DOHH2 (cell line): ENCODE measurements at regions not wholly inside any gene's neighbourhood (a gene's known extent, or its start where the extent isn't known, plus 50 kb on each side); places are given as distances from the start of the nearest gene placed in this dataset.

Experiments used
- H3F3A ChIP-seq: fragments of 200-600 bp; sonication (generic), shearing (Covaris generic); 2 replicates; pipeline ENCODE4 v1.6.0; 2016; ENCODE audit warnings: antibody characterized with exemption, mild to moderate bottlenecking; ENCODE audit not compliant: control insufficient read depth, insufficient read depth
- H3K27ac ChIP-seq: fragments of 200-600 bp; sonication (generic); 2 replicates; pipeline ENCODE4 v1.5.1; 2014; ENCODE audit warnings: low read depth, mild to moderate bottlenecking, low read length, moderate library complexity
- H3K27me3 ChIP-seq: fragments of 200-600 bp; sonication (generic); 2 replicates; pipeline ENCODE4 v1.6.1; 2014; ENCODE audit warnings: mild to moderate bottlenecking, low read length, mixed read lengths; ENCODE audit not compliant: control insufficient read depth
- H3K36me3 ChIP-seq: fragments of 200-600 bp; sonication (generic); 2 replicates; pipeline ENCODE4 v1.6.1; 2014; ENCODE audit warnings: mild to moderate bottlenecking, low read length, moderate library complexity, mixed read lengths; ENCODE audit not compliant: control insufficient read depth
- H3K4me1 ChIP-seq: fragments of 200-600 bp; sonication (generic); 2 replicates; pipeline ENCODE4 v1.6.1; 2014; ENCODE audit warnings: mild to moderate bottlenecking, low read length, mixed read lengths; ENCODE audit not compliant: control insufficient read depth
- H3K4me2 ChIP-seq: fragments of 200-600 bp; sonication (generic); 2 replicates; pipeline ENCODE4 v1.6.0; 2014; ENCODE audit warnings: mild to moderate bottlenecking, low read length, moderate library complexity
- H3K4me3 ChIP-seq: fragments of 200-600 bp; sonication (generic); 2 replicates; pipeline ENCODE4 v1.5.1; 2014; ENCODE audit warnings: mild to moderate bottlenecking, low read length, mixed read lengths
- H3K79me2 ChIP-seq: fragments of 200-600 bp; sonication (generic); 2 replicates; pipeline ENCODE4 v1.6.1; 2014; ENCODE audit warnings: mild to moderate bottlenecking, low read length, mixed read lengths; ENCODE audit not compliant: control insufficient read depth
- H3K9me2 ChIP-seq: fragments of 200-600 bp; sonication (generic); replicated peaks from 2 replicates; pipeline ENCODE4 v1.6.1; 2014; ENCODE audit warnings: mild to moderate bottlenecking, low read length, mixed read lengths; ENCODE audit not compliant: control insufficient read depth
- H3K9me3 ChIP-seq: fragments of 200-600 bp; sonication (generic); 2 replicates; pipeline ENCODE4 v1.6.1; 2014; ENCODE audit warnings: antibody characterized with exemption, low read length, mixed read lengths; ENCODE audit not compliant: control insufficient read depth, insufficient read depth
- H4K20me1 ChIP-seq: fragments of 200-600 bp; sonication (generic); 2 replicates; pipeline ENCODE4 v1.6.0; 2014; ENCODE audit warnings: low read depth, mild to moderate bottlenecking, antibody characterized with exemption, low read length, moderate library complexity; ENCODE audit not compliant: control insufficient read depth, insufficient read depth
- CTCF ChIP-seq: fragments of 200-600 bp; sonication (generic); IDR thresholded peaks from one replicate; pipeline ENCODE4 v1.5.1; 2014; ENCODE audit warnings: antibody characterized with exemption, mild to moderate bottlenecking, low read depth, low read length; ENCODE audit not compliant: poor library complexity, severe bottlenecking
- EZH2phosphoT487 ChIP-seq: fragments of 200-600 bp; sonication (generic); IDR thresholded peaks from 2 replicates; pipeline ENCODE4 v1.6.1; 2017; ENCODE audit warnings: borderline replicate concordance, mild to moderate bottlenecking, antibody characterized with exemption, low read length, moderate library complexity, mixed read lengths

GRCh38 chr6:67201563-67201962 is 1433.5 kb upstream of the ADGRB3 start:
- Histone ChIP-seq H3F3A (no peaks in the 10 kb centered on the region), H3K4me2 (no peak overlapping the region), H4K20me1 (no peaks in the 10 kb centered on the region), H3K9me2 (no peaks in the 10 kb centered on the region), H3K27ac (no peak overlapping the region), H3K36me3 (no peaks in the 10 kb centered on the region), H3K79me2 (no peaks in the 10 kb centered on the region), H3K4me1 (no peaks in the 10 kb centered on the region), H3K4me3 (no peak overlapping the region), H3K27me3 (no peaks in the 10 kb centered on the region), H3K9me3 (peaks cover 4% of the 10 kb centered on the region; the same call in 1 of the 2 replicates)
- TF ChIP-seq CTCF (no peak), EZH2phosphoT487 (no peak)

GRCh38 chr6:67200626-67201403 is 1434.3 kb upstream of the ADGRB3 start:
- H3K79me2 ChIP-seq: no peaks in the 10 kb centered on the region
- no peak overlapping the region for H3K4me3 ChIP-seq
- TF ChIP-seq EZH2phosphoT487: no peak
- H3K9me3 ChIP-seq: peaks cover 4% of the 10 kb centered on the region; the same call in 1 of the 2 replicates
- no peaks in the 10 kb centered on the region for H3K36me3 ChIP-seq
- no peaks in the 10 kb centered on the region for H3K27me3 ChIP-seq
- H3F3A ChIP-seq: no peaks in the 10 kb centered on the region
- no peaks in the 10 kb centered on the region for H3K9me2 ChIP-seq
- H3K27ac ChIP-seq: no peak overlapping the region
- H4K20me1 ChIP-seq: no peaks in the 10 kb centered on the region
- H3K4me1 ChIP-seq: no peaks in the 10 kb centered on the region
- no peak overlapping the region for H3K4me2 ChIP-seq

GRCh38 chr6:67199425-67199824 is 1435.7 kb upstream of the ADGRB3 start:
- no peaks in the 10 kb centered on the region for H3K79me2 ChIP-seq
- TF ChIP-seq CTCF (no peak), EZH2phosphoT487 (no peak)
- no peaks in the 10 kb centered on the region for H3F3A ChIP-seq
- H3K4me1 ChIP-seq: no peaks in the 10 kb centered on the region
- H3K27ac ChIP-seq: no peak overlapping the region
- no peaks in the 10 kb centered on the region for H3K9me2 ChIP-seq
- no peaks in the 10 kb centered on the region for H4K20me1 ChIP-seq
- H3K36me3 ChIP-seq: no peaks in the 10 kb centered on the region
- peaks cover 4% of the 10 kb centered on the region; the same call in 1 of the 2 replicates for H3K9me3 ChIP-seq
- no peaks in the 10 kb centered on the region for H3K27me3 ChIP-seq
- H3K4me3 ChIP-seq: no peak overlapping the region
- H3K4me2 ChIP-seq: no peak overlapping the region

- Histone ChIP-seq H3K36me3 (no peaks in the 10 kb centered on the region), H3F3A (no peaks in the 10 kb centered on the region), H3K4me2 (no peak overlapping the region), H3K4me1 (peaks cover 7% of the 10 kb centered on the region), H3K4me3 (no peak overlapping the region), H3K27me3 (no peaks in the 10 kb centered on the region), H3K27ac (no peak overlapping the region), H3K9me2 (no peaks in the 10 kb centered on the region), H3K9me3 (peaks cover 3% of the 10 kb centered on the region; the same call in 1 of the 2 replicates), H4K20me1 (no peaks in the 10 kb centered on the region), H3K79me2 (no peaks in the 10 kb centered on the region)
- no peak for TF ChIP-seq EZH2phosphoT487
- TF ChIP-seq CTCF: no peak
Measured at GRCh38 chr6:67190733-67191132, 1444.3 kb upstream of the ADGRB3 start.
